GM19438 (cell line): ENCODE measurements at regions not wholly inside any gene's neighbourhood (a gene's known extent, or its start where the extent isn't known, plus 50 kb on each side); places are given as distances from the start of the nearest gene placed in this dataset.

Experiments
- ATAC-seq: cut with Tn5 transposase; IDR thresholded peaks from one replicate; pipeline ENCODE4 v1.9.1; 2021; ENCODE audit warnings: low read depth; ENCODE audit not compliant: unreplicated experiment

GRCh38 chr11:133724116-133724515 lies 121.2 kb downstream of the SPATA19 start:
- no peak for ATAC-seq

- no peak for ATAC-seq
Observed at GRCh38 chr11:133723056-133723455, 122.3 kb downstream of the SPATA19 start.

GRCh38 chr11:133720951-133721350 lies 124.4 kb downstream of the SPATA19 start:
- ATAC-seq = no peak

- ATAC-seq = no peak
Observed at GRCh38 chr11:133719532-133720235, 125.6 kb downstream of the SPATA19 start.

GRCh38 chr11:133718831-133719230 lies 126.5 kb downstream of the SPATA19 start:
- ATAC-seq = no peak

GRCh38 chr11:133718238-133718637 lies 127.1 kb downstream of the SPATA19 start:
- no peak for ATAC-seq

- ATAC-seq = no peak
Observed at GRCh38 chr11:133716602-133717001, 128.7 kb downstream of the SPATA19 start.

- no peak for ATAC-seq
Observed at GRCh38 chr11:133715602-133716001, 129.7 kb downstream of the SPATA19 start.

GRCh38 chr11:133714471-133715375 lies 130.6 kb downstream of the SPATA19 start:
- ATAC-seq = no peak

- ATAC-seq = no peak
Observed at GRCh38 chr11:133713844-133714243, 131.5 kb downstream of the SPATA19 start.

- ATAC-seq = no peak
Observed at GRCh38 chr11:133713406-133713805, 131.9 kb downstream of the SPATA19 start.

- ATAC-seq = no peak
Observed at GRCh38 chr11:133712051-133712560, 133.2 kb downstream of the SPATA19 start.

- ATAC-seq = no peak
Observed at GRCh38 chr11:133711545-133711944, 133.8 kb downstream of the SPATA19 start.

- ATAC-seq = no peak
Observed at GRCh38 chr11:133710681-133711240, 134.6 kb downstream of the SPATA19 start.

- ATAC-seq = no peak
Observed at GRCh38 chr11:133710241-133710640, 135.1 kb downstream of the SPATA19 start.

GRCh38 chr11:133708547-133709051 lies 136.7 kb downstream of the SPATA19 start:
- ATAC-seq = no peak

- ATAC-seq = no peak
Observed at GRCh38 chr11:133706925-133707794, 138.2 kb downstream of the SPATA19 start.

- ATAC-seq = no peak
Observed at GRCh38 chr11:133705873-133706272, 139.4 kb downstream of the SPATA19 start.

- no peak for ATAC-seq
Observed at GRCh38 chr11:133705074-133705648, 140.2 kb downstream of the SPATA19 start.

GRCh38 chr11:133699071-133699470 lies 146.2 kb downstream of the SPATA19 start:
- no peak for ATAC-seq
